Sigmoid colon (tissue), 4 donors: ENCODE measurements at regions not wholly inside any gene's neighbourhood (a gene's known extent, or its start where the extent isn't known, plus 50 kb on each side); places are given as distances from the start of the nearest gene placed in this dataset.

Experiments used
- CTCF ChIP-seq, 4 experiments: fragments of 450-650 bp in 3 of 4; fragments of 200-600 bp in 1 of 4; IDR thresholded peaks; one replicate each; pipeline ENCODE4 v1.5.1; 2016 to 2019; ENCODE audit warnings: antibody characterized with exemption in 4 of 4, mild to moderate bottlenecking in 3 of 4, moderate library complexity in 2 of 4
- EP300 ChIP-seq, 4 donors: sonication (generic); formaldehyde crosslinking; IDR thresholded peaks; one replicate each; pipeline ENCODE4 v1.6.1; 2017; ENCODE audit warnings: antibody characterized with exemption in 4 of 4
- POLR2A ChIP-seq, 2 donors: fragments of 450-650 bp; IDR thresholded peaks; one replicate each; pipeline ENCODE4 v1.6.1; 2016; ENCODE audit warnings: antibody characterized with exemption in 2 of 2, mild to moderate bottlenecking in 2 of 2, moderate library complexity in 2 of 2
- POLR2AphosphoS5 ChIP-seq, 4 donors: sonication (generic); formaldehyde crosslinking; IDR thresholded peaks; one replicate each; pipeline ENCODE4 v1.6.1; 2017; ENCODE audit warnings: antibody characterized with exemption in 4 of 4

GRCh38 chr4:140247237-140247636, 93.3 kb upstream of the MAML3 start:
- TF ChIP-seq CTCF (IDR thresholded peaks at IDR 0.05) (no peak), EP300 (IDR thresholded peaks at IDR 0.05) (no peak), POLR2A (IDR thresholded peaks at IDR 0.05) (no peak), POLR2AphosphoS5 (IDR thresholded peaks at IDR 0.05) (no peak)
